22Rv1 (cell line): ENCODE measurements at regions not wholly inside any gene's neighbourhood (a gene's known extent, or its start where the extent isn't known, plus 50 kb on each side); places are given as distances from the start of the nearest gene placed in this dataset.

Experiments
- ZFX ChIP-seq: fragments of 450-650 bp; IDR thresholded peaks from 2 replicates; pipeline ENCODE4 v1.6.1; 2017; ENCODE audit warnings: antibody characterized with exemption, borderline replicate concordance
- TF ChIP-seq, protein P1 (sequence below): fragments of 450-650 bp; IDR thresholded peaks from 2 replicates; pipeline ENCODE4 v1.5.1; 2017; ENCODE audit warnings: mild to moderate bottlenecking

DNA sequence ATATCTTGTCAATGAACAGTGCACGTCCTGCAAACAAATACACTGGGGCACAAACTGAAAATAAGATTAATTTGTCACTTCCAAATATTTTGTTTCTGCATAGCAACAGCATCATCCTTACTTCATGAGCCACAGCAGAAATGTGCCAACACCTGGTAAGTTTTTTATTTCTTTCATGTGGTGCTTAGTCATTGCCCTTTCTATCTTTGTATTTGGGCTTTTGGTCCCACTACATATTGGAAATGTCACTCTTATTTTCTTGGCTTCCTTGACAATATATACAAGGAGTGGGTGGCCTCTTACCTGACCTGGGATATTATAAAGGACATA is 208.0 kb downstream of the RBM43 start:
- TF ChIP-seq, protein P1, sequence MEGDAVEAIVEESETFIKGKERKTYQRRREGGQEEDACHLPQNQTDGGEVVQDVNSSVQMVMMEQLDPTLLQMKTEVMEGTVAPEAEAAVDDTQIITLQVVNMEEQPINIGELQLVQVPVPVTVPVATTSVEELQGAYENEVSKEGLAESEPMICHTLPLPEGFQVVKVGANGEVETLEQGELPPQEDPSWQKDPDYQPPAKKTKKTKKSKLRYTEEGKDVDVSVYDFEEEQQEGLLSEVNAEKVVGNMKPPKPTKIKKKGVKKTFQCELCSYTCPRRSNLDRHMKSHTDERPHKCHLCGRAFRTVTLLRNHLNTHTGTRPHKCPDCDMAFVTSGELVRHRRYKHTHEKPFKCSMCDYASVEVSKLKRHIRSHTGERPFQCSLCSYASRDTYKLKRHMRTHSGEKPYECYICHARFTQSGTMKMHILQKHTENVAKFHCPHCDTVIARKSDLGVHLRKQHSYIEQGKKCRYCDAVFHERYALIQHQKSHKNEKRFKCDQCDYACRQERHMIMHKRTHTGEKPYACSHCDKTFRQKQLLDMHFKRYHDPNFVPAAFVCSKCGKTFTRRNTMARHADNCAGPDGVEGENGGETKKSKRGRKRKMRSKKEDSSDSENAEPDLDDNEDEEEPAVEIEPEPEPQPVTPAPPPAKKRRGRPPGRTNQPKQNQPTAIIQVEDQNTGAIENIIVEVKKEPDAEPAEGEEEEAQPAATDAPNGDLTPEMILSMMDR, result no peak
- no peak for TF ChIP-seq ZFX
